ENCODE measurements at regions not wholly inside any gene's neighbourhood (a gene's known extent, or its start where the extent isn't known, plus 50 kb on each side); places are given as distances from the start of the nearest gene placed in this dataset.
A peak's percentile ranks its signal among the peaks of the same experiment; 100 is the strongest.

GRCh38 chr2:8578335-8579244, 103.3 kb upstream of the ID2 start (continued):
- TF ChIP-seq YY1 (IDR thresholded peaks at IDR 0.05; ENCODE audit: borderline replicate concordance in 1 of 3, control insufficient read depth in 1 of 3, extremely low read depth in 1 of 3, insufficient read depth in 3 of 3, insufficient read length in 1 of 3, insufficient replicate concordance in 2 of 3, low read depth in 1 of 3, low read length in 2 of 3) (no peak), SIX5 (IDR thresholded peaks at IDR 0.05; ENCODE audit: borderline replicate concordance in 1 of 2, insufficient read depth in 1 of 2, low read depth in 1 of 2, low read length in 2 of 2) (no peak), ZNF764 (CRISPR knock-in tag; IDR thresholded peaks at IDR 0.05; ENCODE audit: low read depth) (no peak), ZNF133 (CRISPR knock-in tag; IDR thresholded peaks at IDR 0.05) (no peak), FOXM1 (IDR thresholded peaks at IDR 0.05; ENCODE audit: low read depth) (no peak), FOXM1 (CRISPR knock-in tag; IDR thresholded peaks at IDR 0.05; ENCODE audit: low read depth) (no peak), ELK3 (CRISPR knock-in tag; IDR thresholded peaks at IDR 0.05) (no peak), MAFG (tag; conservative IDR thresholded peaks at IDR 0.05) (peak; percentile 61), FIP1L1 (IDR thresholded peaks at IDR 0.05; ENCODE audit: low read depth, low read length, poor library complexity, severe bottlenecking) (no peak), ARID3B (CRISPR knock-in tag; IDR thresholded peaks at IDR 0.05; ENCODE audit: borderline replicate concordance) (no peak), EP300 (IDR thresholded peaks at IDR 0.05; ENCODE audit: low read length) (no peak), CUX1 (CRISPR knock-in tag; IDR thresholded peaks at IDR 0.05) (no peak), THAP7 (CRISPR knock-in tag; IDR thresholded peaks at IDR 0.05) (no peak), NRF1 (conservative IDR thresholded peaks at IDR 0.05 in 1 of 2, IDR thresholded peaks at IDR 0.05 in 1 of 2) (peak in 1 of 2 experiments; percentile 50; a peak in 3 of 4 replicates), NFE2L1 (tag; IDR thresholded peaks at IDR 0.05; ENCODE audit: borderline replicate concordance, low read depth) (0 out of 2 replicates have a peak, but pooled peaks have one; percentile 17), ZFP1 (CRISPR knock-in tag; IDR thresholded peaks at IDR 0.05) (no peak)

All from K562 (cell line).